HCT116 (cell line): ENCODE measurements at regions not wholly inside any gene's neighbourhood (a gene's known extent, or its start where the extent isn't known, plus 50 kb on each side); places are given as distances from the start of the nearest gene placed in this dataset.

Source experiments
- ATAC-seq: fragments of 200-7000 bp; cut with Tn5 transposase; 2 replicates; pipeline ENCODE4 v1.9.1; 2020; ENCODE audit warnings: mild to moderate bottlenecking, moderate library complexity
- BruUV-seq: library from RNA; stranded (reverse); fragments of 400-500 nt; replicated peaks from 2 replicates; lab custom pipeline; 2021; lab: Mats Ljungman, UMichigan
- CTCF ChIA-PET: fragments of 300-600 bp; sonication (Branson Sonifier 250); formaldehyde crosslinking; loops from one replicate; lab custom pipeline; 2021; ENCODE audit warnings: antibody characterized with exemption; lab: Charles Lee
- POLR2A ChIA-PET: fragments of 300-600, 350-600 bp; sonication (Branson Sonifier 250); formaldehyde crosslinking; loops from one replicate; lab custom pipeline; 2021; ENCODE audit warnings: antibody characterized with exemption; lab: Charles Lee
- RAD21 ChIA-PET, 2 experiments: fragments of 300-600 bp; sonication (Branson Sonifier 250); formaldehyde crosslinking; loops; one replicate each; lab custom pipeline; 2023; ENCODE audit warnings: low total read pairs in 2 of 2; ENCODE audit not compliant: uncharacterized antibody in 2 of 2, unreplicated experiment in 2 of 2, low non-redundant PET in 1 of 2; lab: Charles Lee
- DNase-seq: peaks from one replicate; pipeline ENCODE4 v3.0.0-alpha.2; 2010; ENCODE audit warnings: low read depth, low spot score
- H2AFZ ChIP-seq: fragments of 200-600 bp; shearing (Covaris generic), sonication (generic); 2 replicates; pipeline ENCODE4 v1.6.1; 2017; ENCODE audit warnings: low read depth, mixed run types, mixed read lengths, antibody characterized with exemption, low read length; ENCODE audit not compliant: poor library complexity, severe bottlenecking
- H3K27ac ChIP-seq: 2 replicates; pipeline ENCODE4 v1.5.1; 2012; ENCODE audit warnings: low read depth, low read length
- H3K27me3 ChIP-seq: fragments of 200-600 bp; sonication (generic); 2 replicates; pipeline ENCODE4 v1.6.1; 2016; ENCODE audit warnings: mixed run types, low read length, mixed read lengths; ENCODE audit not compliant: insufficient read depth
- H3K36me3 ChIP-seq, 2 experiments: fragments of 200-500 bp in 1 of 2; fragments of 200-600 bp in 1 of 2; sonication (Bioruptor generic) in 1 of 2; sonication (generic) in 1 of 2; 2 replicates each; pipeline versions ENCODE4 v1.5.1 to v1.6.1; 2014 to 2016; ENCODE audit warnings: low read length in 2 of 2, inconsistent platforms in 1 of 2, mixed read lengths in 1 of 2, mixed run types in 1 of 2; ENCODE audit not compliant: insufficient read depth in 2 of 2, control insufficient read depth in 1 of 2
- H3K4me1 ChIP-seq, 2 experiments: fragments of 200-600 bp in 1 of 2; sonication (generic) in 1 of 2; 2 replicates each; pipeline versions ENCODE4 v1.5.1 to v1.6.1; 2012 to 2017; ENCODE audit warnings: low read length in 2 of 2, inconsistent platforms in 1 of 2, mild to moderate bottlenecking in 1 of 2, mixed read lengths in 1 of 2, mixed run types in 1 of 2, moderate library complexity in 1 of 2; ENCODE audit not compliant: insufficient read depth in 2 of 2, control insufficient read depth in 1 of 2
- H3K4me2 ChIP-seq: fragments of 200-600 bp; sonication (generic); 2 replicates; pipeline ENCODE4 v1.6.1; 2017; ENCODE audit warnings: mixed run types, low read length, mixed read lengths
- H3K4me3 ChIP-seq, 2 experiments: fragments of 200-600 bp in 1 of 2; sonication (generic) in 1 of 2; replicated peaks in 1 of 2; 2 replicates each; pipeline ENCODE4 v1.5.1; 2011 to 2016; ENCODE audit warnings: low read length in 2 of 2, control low read depth in 1 of 2, low read depth in 1 of 2, mild to moderate bottlenecking in 1 of 2, mixed read lengths in 1 of 2, mixed run types in 1 of 2
- H3K79me2 ChIP-seq: fragments of 200-600 bp; sonication (generic); 2 replicates; pipeline ENCODE4 v1.6.1; 2017; ENCODE audit warnings: mild to moderate bottlenecking, mixed run types, low read length, moderate library complexity, mixed read lengths; ENCODE audit not compliant: insufficient read depth
- H3K9ac ChIP-seq: fragments of 200-600 bp; sonication (generic); 2 replicates; pipeline ENCODE4 v1.6.1; 2016; ENCODE audit warnings: low read length, mixed read lengths
- H3K9me2 ChIP-seq: fragments of 200-600 bp; sonication (generic), shearing (Covaris generic); 2 replicates; pipeline ENCODE4 v1.6.1; 2017; ENCODE audit warnings: mixed run types, mild to moderate bottlenecking, moderate library complexity; ENCODE audit not compliant: insufficient read depth
- H3K9me3 ChIP-seq, 2 experiments: fragments of 200-500 bp in 1 of 2; fragments of 200-600 bp in 1 of 2; sonication (Bioruptor generic) in 1 of 2; sonication (generic) in 1 of 2; 2 replicates each; pipeline ENCODE4 v1.6.1; 2014 to 2017; ENCODE audit warnings: low read length in 2 of 2, mixed read lengths in 2 of 2, inconsistent platforms in 1 of 2, low read depth in 1 of 2, mild to moderate bottlenecking in 1 of 2, mixed run types in 1 of 2, moderate library complexity in 1 of 2; ENCODE audit not compliant: control insufficient read depth in 1 of 2, insufficient read depth in 1 of 2
- H4K20me1 ChIP-seq: fragments of 200-600 bp; sonication (generic), shearing (Covaris generic); 2 replicates; pipeline ENCODE4 v1.6.1; 2017; ENCODE audit warnings: mixed run types, mild to moderate bottlenecking, moderate library complexity; ENCODE audit not compliant: insufficient read depth
- CEBPB ChIP-seq: IDR thresholded peaks from 2 replicates; pipeline ENCODE4 v1.6.1; 2012; ENCODE audit warnings: low read depth
- CTCF ChIP-seq, 3 experiments: fragments of 200-600 bp in 1 of 3; sonication (generic) in 1 of 3; IDR thresholded peaks in 2 of 3; conservative IDR thresholded peaks in 1 of 3; 2 replicates each; pipeline ENCODE4 v1.5.1; 2012 to 2017; ENCODE audit warnings: low read depth in 2 of 3, low read length in 2 of 3, antibody characterized with exemption in 1 of 3, borderline replicate concordance in 1 of 3, control low read depth in 1 of 3, mild to moderate bottlenecking in 1 of 3, mixed read lengths in 1 of 3, mixed run types in 1 of 3, moderate library complexity in 1 of 3; ENCODE audit not compliant: insufficient read depth in 1 of 3
- MAX ChIP-seq: IDR thresholded peaks from 2 replicates; pipeline ENCODE4 v1.6.1; 2012
- TCF7L2 ChIP-seq: IDR thresholded peaks from 2 replicates; pipeline ENCODE4 v1.7.0; 2011; ENCODE audit warnings: borderline replicate concordance, inconsistent platforms; ENCODE audit not compliant: insufficient read depth, insufficient read length; ENCODE audit errors: extremely low read depth
- ZBTB33 ChIP-seq: IDR thresholded peaks from 2 replicates; pipeline ENCODE4 v1.6.1; 2011; ENCODE audit warnings: mild to moderate bottlenecking, low read length, moderate library complexity; ENCODE audit not compliant: insufficient replicate concordance; ENCODE audit errors: extremely low read depth
- ZFX ChIP-seq: fragments of 450-650 bp; IDR thresholded peaks from 2 replicates; pipeline ENCODE4 v1.6.1; 2017
- ZNF274 ChIP-seq: fragments of 200-500 bp; sonication (Bioruptor generic); IDR thresholded peaks from 2 replicates; pipeline ENCODE4 v1.6.1; 2014; ENCODE audit warnings: mild to moderate bottlenecking, low read depth, low read length, inconsistent platforms
- intact Hi-C: fragments of 100-400 bp; cut with micrococcal nuclease; formaldehyde crosslinking; loops from 2 replicates; pipeline ENCODE4 v1.10.0; 2022

GRCh38 chrX:75883446-75883845 lies 98.4 kb upstream of the MAGEE2 start:
- Histone ChIP-seq H3K27me3 (no peaks in the 10 kb centered on the region), H3K9ac (no peak overlapping the region), H3K4me3 (no peak overlapping the region), H3K36me3 (no peaks in the 10 kb centered on the region), H3K27ac (no peak overlapping the region), H3K4me1 (no peaks in the 10 kb centered on the region), H3K9me3 (no peaks in the 10 kb centered on the region), H3K4me2 (no peak overlapping the region), H3K9me2 (no peaks in the 10 kb centered on the region), H3K79me2 (no peaks in the 10 kb centered on the region), H2AFZ (no peak overlapping the region), H4K20me1 (no peaks in the 10 kb centered on the region)
- ATAC-seq, result no peak
- TF ChIP-seq TCF7L2, result no peak
- POLR2A ChIA-PET, result no interaction called here
- RAD21 ChIA-PET, result no interaction called here
- CTCF ChIA-PET, result no interaction called here
- intact Hi-C loops, result no loop called here
- DNase-seq, result no peak
- BruUV-seq, result no TSS peak

GRCh38 chrX:75887833-75888232 lies 102.8 kb upstream of the MAGEE2 start:
- ChIA-PET CTCF (no interaction called here), RAD21 (no interaction called here), POLR2A (no interaction called here)
- ATAC-seq (no peak), DNase-seq (no peak)
- no peaks in the 10 kb centered on the region; the same call in 1 of the 2 replicates for H4K20me1 ChIP-seq
- no peak overlapping the region for H3K4me2 ChIP-seq
- intact Hi-C loops, result no loop called here
- no peaks in the 10 kb centered on the region for H3K9me3 ChIP-seq
- no peak for TF ChIP-seq ZFX
- TF ChIP-seq CTCF (IDR thresholded peaks at IDR 0.05 in 2 of 3, conservative IDR thresholded peaks at IDR 0.05 in 1 of 3; ENCODE audit: borderline replicate concordance in 1 of 3, insufficient read depth in 1 of 3, low read depth in 2 of 3, low read length in 2 of 3), result no peak
- no peak for TF ChIP-seq CEBPB
- TF ChIP-seq MAX, result no peak
- TF ChIP-seq ZBTB33, result no peak
- TF ChIP-seq ZNF274, result no peak
- no peaks in the 10 kb centered on the region for H3K79me2 ChIP-seq
- H3K4me3 ChIP-seq, result no peak overlapping the region
- no peaks in the 10 kb centered on the region for H3K9me2 ChIP-seq
- no peak overlapping the region for H3K27ac ChIP-seq
- no peaks in the 10 kb centered on the region for H3K27me3 ChIP-seq
- H3K9ac ChIP-seq, result no peak overlapping the region
- H3K36me3 ChIP-seq, result no peaks in the 10 kb centered on the region
- no peaks in the 10 kb centered on the region for H3K4me1 ChIP-seq
- H2AFZ ChIP-seq, result no peak overlapping the region
- BruUV-seq, result no TSS peak
